ENCODE measurements at regions not wholly inside any gene's neighbourhood (a gene's known extent, or its start where the extent isn't known, plus 50 kb on each side); places are given as distances from the start of the nearest gene placed in this dataset.

GRCh38 chr6:12529364-12530019 lies 187.1 kb upstream of the PHACTR1 start:
- Histone ChIP-seq H3K4me1 (no peaks in the 10 kb centered on the region), H3K9me3 (ENCODE audit: control insufficient read depth, low read length) (no peaks in the 10 kb centered on the region), H2AFZ (no peak overlapping the region)

DNA sequence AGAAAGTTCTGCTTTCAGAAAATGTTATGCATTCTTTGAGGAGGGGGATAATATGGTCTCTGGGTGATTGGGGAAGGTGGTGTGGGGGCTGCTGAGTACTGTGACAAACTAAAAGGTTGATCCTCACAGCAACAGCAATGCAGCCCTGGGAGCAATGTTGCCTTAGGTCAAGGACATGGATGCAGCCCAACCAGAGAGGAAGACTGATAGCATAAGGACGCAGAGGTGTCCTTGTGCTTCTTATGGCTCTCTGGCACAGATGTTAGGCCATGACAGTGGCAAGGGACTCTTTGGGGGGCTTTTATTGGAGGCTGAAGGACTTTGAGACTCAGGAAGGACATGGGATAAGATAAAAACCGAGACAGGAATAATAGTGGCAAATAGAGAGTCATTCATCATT lies 186.2 kb upstream of the PHACTR1 start:
- no peak overlapping the region for H3K9ac ChIP-seq
- H3K27me3 ChIP-seq (ENCODE audit: control insufficient read depth, insufficient read depth, low read length), result no peaks in the 10 kb centered on the region
- no peaks in the 10 kb centered on the region for H3K36me3 ChIP-seq (ENCODE audit: control insufficient read depth, insufficient read depth, low read length)
- no peak overlapping the region for H3K4me2 ChIP-seq (ENCODE audit: low read length)
- TF ChIP-seq, protein P1, sequence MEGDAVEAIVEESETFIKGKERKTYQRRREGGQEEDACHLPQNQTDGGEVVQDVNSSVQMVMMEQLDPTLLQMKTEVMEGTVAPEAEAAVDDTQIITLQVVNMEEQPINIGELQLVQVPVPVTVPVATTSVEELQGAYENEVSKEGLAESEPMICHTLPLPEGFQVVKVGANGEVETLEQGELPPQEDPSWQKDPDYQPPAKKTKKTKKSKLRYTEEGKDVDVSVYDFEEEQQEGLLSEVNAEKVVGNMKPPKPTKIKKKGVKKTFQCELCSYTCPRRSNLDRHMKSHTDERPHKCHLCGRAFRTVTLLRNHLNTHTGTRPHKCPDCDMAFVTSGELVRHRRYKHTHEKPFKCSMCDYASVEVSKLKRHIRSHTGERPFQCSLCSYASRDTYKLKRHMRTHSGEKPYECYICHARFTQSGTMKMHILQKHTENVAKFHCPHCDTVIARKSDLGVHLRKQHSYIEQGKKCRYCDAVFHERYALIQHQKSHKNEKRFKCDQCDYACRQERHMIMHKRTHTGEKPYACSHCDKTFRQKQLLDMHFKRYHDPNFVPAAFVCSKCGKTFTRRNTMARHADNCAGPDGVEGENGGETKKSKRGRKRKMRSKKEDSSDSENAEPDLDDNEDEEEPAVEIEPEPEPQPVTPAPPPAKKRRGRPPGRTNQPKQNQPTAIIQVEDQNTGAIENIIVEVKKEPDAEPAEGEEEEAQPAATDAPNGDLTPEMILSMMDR (IDR thresholded peaks at IDR 0.05), result no peak
- no peak overlapping the region for H3K4me3 ChIP-seq (ENCODE audit: low read depth, low read length)
- no peak overlapping the region for H3K27ac ChIP-seq
- no peak overlapping the region for H2AFZ ChIP-seq
- no peaks in the 10 kb centered on the region for H3K79me2 ChIP-seq
- H3K9me3 ChIP-seq (ENCODE audit: control insufficient read depth, low read length), result no peaks in the 10 kb centered on the region
- no peaks in the 10 kb centered on the region for H3K4me1 ChIP-seq

More at GRCh38 chr6:12529364-12530019, 187.1 kb upstream of the PHACTR1 start:
- Histone ChIP-seq H3K27ac (no peak overlapping the region), H3K27me3 (ENCODE audit: control insufficient read depth, insufficient read depth, low read length) (no peaks in the 10 kb centered on the region), H3K9ac (no peak overlapping the region), H3K4me3 (ENCODE audit: low read depth, low read length) (no peak overlapping the region), H3K79me2 (no peaks in the 10 kb centered on the region), H3K36me3 (ENCODE audit: control insufficient read depth, insufficient read depth, low read length) (no peaks in the 10 kb centered on the region), H3K4me2 (ENCODE audit: low read length) (no peak overlapping the region)
- TF ChIP-seq, protein P1 (IDR thresholded peaks at IDR 0.05), result no peak

DNA sequence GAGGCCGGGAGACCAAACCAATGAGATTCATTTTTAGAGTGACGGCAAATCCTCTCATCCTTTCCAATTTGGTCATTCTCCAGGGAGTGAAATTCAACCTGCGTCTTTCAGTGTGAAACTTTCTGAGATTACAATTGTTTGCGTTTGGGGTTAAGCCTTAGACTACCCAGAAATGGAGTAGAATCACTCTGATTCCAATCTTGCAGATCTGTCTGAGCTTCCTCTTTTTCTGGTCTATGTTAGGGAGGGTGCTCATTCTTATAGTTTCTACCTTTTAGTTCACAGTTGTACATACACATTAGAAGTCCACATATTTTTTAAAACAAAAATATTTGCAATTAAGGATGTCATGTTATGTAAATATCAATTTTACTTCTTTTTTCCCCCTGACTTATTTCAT lies 183.0 kb upstream of the PHACTR1 start:
- H3K4me3 ChIP-seq (ENCODE audit: low read depth, low read length), result no peak overlapping the region
- no peak overlapping the region for H2AFZ ChIP-seq

DNA sequence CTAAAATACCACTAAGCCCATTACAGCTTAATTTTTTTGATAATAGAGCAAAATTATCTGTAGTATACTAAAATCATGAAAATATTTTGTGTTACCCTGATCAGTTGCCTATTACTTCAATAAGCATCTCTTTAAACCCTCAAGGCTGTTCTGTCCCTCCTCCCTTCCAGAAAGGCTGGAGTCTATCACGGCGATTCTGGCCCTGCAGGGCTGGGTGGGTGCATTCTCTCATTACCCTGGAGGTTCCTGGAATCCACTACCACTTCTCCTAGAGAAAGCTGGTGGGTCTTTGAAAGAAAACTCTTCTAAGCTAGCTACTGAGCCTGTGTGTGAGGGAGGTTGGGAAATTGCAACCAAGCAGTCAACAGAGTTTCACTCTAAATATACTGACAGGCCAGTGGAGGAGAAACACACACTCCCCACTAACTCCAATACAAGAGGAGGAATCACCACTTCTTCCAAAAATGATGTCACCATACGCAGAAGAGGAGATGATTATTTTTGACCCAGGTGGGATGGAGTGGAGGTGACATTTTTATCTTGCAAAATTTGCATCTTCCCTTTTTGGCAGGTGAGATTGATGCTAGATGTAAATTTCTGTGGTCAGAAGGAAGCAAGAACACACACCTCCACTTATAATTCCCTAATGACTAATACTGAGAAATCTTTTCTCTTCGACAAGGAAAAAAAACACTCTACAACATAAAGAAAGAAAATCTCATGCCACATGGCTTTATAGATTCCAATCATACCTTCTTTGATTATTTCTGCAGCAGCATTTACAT lies 182.3 kb upstream of the PHACTR1 start:
- Histone ChIP-seq H3K4me1 (no peaks in the 10 kb centered on the region), H3K36me3 (ENCODE audit: control insufficient read depth, insufficient read depth, low read length) (no peaks in the 10 kb centered on the region)

More for the DNA sequence above, 183.0 kb upstream of the PHACTR1 start:
- no peaks in the 10 kb centered on the region for H3K79me2 ChIP-seq
- peaks cover 3% of the 10 kb centered on the region for H3K9me3 ChIP-seq (ENCODE audit: control insufficient read depth, low read length)
- no peaks in the 10 kb centered on the region for H3K4me1 ChIP-seq
- no peak overlapping the region for H3K9ac ChIP-seq
- H3K27me3 ChIP-seq (ENCODE audit: control insufficient read depth, insufficient read depth, low read length), result no peaks in the 10 kb centered on the region
- H3K36me3 ChIP-seq (ENCODE audit: control insufficient read depth, insufficient read depth, low read length), result no peaks in the 10 kb centered on the region
- no peak overlapping the region for H3K27ac ChIP-seq
- no peak overlapping the region for H3K4me2 ChIP-seq (ENCODE audit: low read length)
- TF ChIP-seq, protein P1 (IDR thresholded peaks at IDR 0.05), result no peak

More for the DNA sequence above, 182.3 kb upstream of the PHACTR1 start:
- Histone ChIP-seq H3K27me3 (ENCODE audit: control insufficient read depth, insufficient read depth, low read length) (no peaks in the 10 kb centered on the region), H3K4me2 (ENCODE audit: low read length) (no peak overlapping the region), H2AFZ (no peak overlapping the region), H3K9ac (no peak overlapping the region), H3K4me3 (ENCODE audit: low read depth, low read length) (no peak overlapping the region), H3K79me2 (no peaks in the 10 kb centered on the region), H3K9me3 (ENCODE audit: control insufficient read depth, low read length) (peaks cover 3% of the 10 kb centered on the region), H3K27ac (no peak overlapping the region)
- TF ChIP-seq, protein P1 (IDR thresholded peaks at IDR 0.05), result no peak
